A549 (cell line): ENCODE measurements at regions not wholly inside any gene's neighbourhood (a gene's known extent, or its start where the extent isn't known, plus 50 kb on each side); places are given as distances from the start of the nearest gene placed in this dataset.

Experiments used
- ATAC-seq, 2 experiments: fragments of 200-7000 bp in 1 of 2; fragments of >200 bp in 1 of 2; cut with Nextera tagmentation in 1 of 2; cut with Tn5 transposase in 1 of 2; 3 replicates each; pipeline versions ENCODE4 v1.8.0 to v1.9.1; 2018 to 2020; ENCODE audit warnings: mild to moderate bottlenecking in 1 of 2, moderate library complexity in 1 of 2
- CTCF ChIA-PET: fragments of 300-600 bp; sonication (Branson Sonifier 250); formaldehyde crosslinking; extraction: SDS; loops from one replicate; lab custom pipeline; 2021; ENCODE audit warnings: antibody characterized with exemption, inconsistent platforms; lab: Yijun Ruan, JAX
- POLR2A ChIA-PET: fragments of 350-600 bp; formaldehyde crosslinking; extraction: SDS; loops from one replicate; lab custom pipeline; 2021; ENCODE audit warnings: antibody characterized with exemption, inconsistent platforms; lab: Yijun Ruan, JAX
- DNase-seq, 2 experiments: peaks; one replicate each; pipeline versions ENCODE4 v3.0.0 to v3.0.0-alpha.2; 2011 to 2016; ENCODE audit warnings: low read depth in 1 of 2, low spot score in 1 of 2
- FAIRE-seq: peaks from 2 replicates; lab custom pipeline; 2011; peaks lifted over from hg19 to GRCh38; lab: Jason Lieb, UNC
- H3K27ac ChIP-seq, 2 experiments: fragments of >200 bp; sonication (Bioruptor Twin); formaldehyde crosslinking; 3 replicates each; pipeline ENCODE4 v1.5.1; 2016 to 2017
- H3K4me1 ChIP-seq: fragments of >200 bp; sonication (Bioruptor Twin); formaldehyde crosslinking; 3 replicates; pipeline ENCODE4 v1.6.1; 2016
- H3K4me2 ChIP-seq: fragments of >200 bp; sonication (Bioruptor Twin); formaldehyde crosslinking; 3 replicates; pipeline ENCODE4 v1.6.1; 2016
- H3K4me3 ChIP-seq: fragments of >200 bp; sonication (Bioruptor Twin); formaldehyde crosslinking; 3 replicates; pipeline ENCODE4 v1.5.1; 2016
- H3K9me3 ChIP-seq: fragments of >200 bp; sonication (Bioruptor Twin); formaldehyde crosslinking; 3 replicates; pipeline ENCODE4 v1.6.1; 2016
- CBX2 ChIP-seq: fragments of 200-600 bp; sonication (generic); IDR thresholded peaks from 2 replicates; pipeline ENCODE4 v1.6.1; 2016; ENCODE audit warnings: low read depth, mild to moderate bottlenecking, borderline replicate concordance
- CHD2 ChIP-seq: fragments of 150-350 bp; IDR thresholded peaks from 2 replicates; pipeline ENCODE4 v1.6.1; 2014; ENCODE audit warnings: low read length; ENCODE audit not compliant: partially characterized antibody
- EHMT2 ChIP-seq: fragments of 200-600 bp; sonication (generic); IDR thresholded peaks from 2 replicates; pipeline ENCODE4 v1.6.1; 2016; ENCODE audit warnings: antibody characterized with exemption, low read depth, mild to moderate bottlenecking, moderate library complexity
- ELK1 ChIP-seq: fragments of 150-350 bp; IDR thresholded peaks from 2 replicates; pipeline ENCODE4 v1.6.1; 2014; ENCODE audit warnings: low read depth, mild to moderate bottlenecking, low read length
- EP300 ChIP-seq, 2 experiments: fragments of >200 bp; sonication (Bioruptor Twin); formaldehyde crosslinking; IDR thresholded peaks; 2 replicates in 1 of 2; 3 replicates in 1 of 2; pipeline ENCODE4 v1.6.1; 2016 to 2017
- FOSL2 ChIP-seq, 2 experiments: fragments of 450-650 bp in 1 of 2; fragments of >200 bp in 1 of 2; sonication (Bioruptor Twin) in 1 of 2; formaldehyde crosslinking; IDR thresholded peaks; 2 replicates each; pipeline versions ENCODE4 v1.5.0 to v1.6.1; 2016 to 2020; ENCODE audit warnings: mild to moderate bottlenecking in 1 of 2, moderate library complexity in 1 of 2
- GATA3 ChIP-seq: IDR thresholded peaks from 2 replicates; pipeline ENCODE4 v1.6.1; 2012; ENCODE audit warnings: borderline replicate concordance
- HDAC2 ChIP-seq: fragments of 200-600 bp; sonication (generic); IDR thresholded peaks from 2 replicates; pipeline ENCODE4 v1.6.1; 2016
- HEYL ChIP-seq: fragments of 250-450 bp; sonication (Bioruptor Pico); IDR thresholded peaks from 2 replicates; pipeline ENCODE4 v1.8.0; 2021; ENCODE audit warnings: mild to moderate bottlenecking, moderate library complexity
- HOXB13 ChIP-seq: fragments of 250-450 bp; sonication (Bioruptor Pico); IDR thresholded peaks from 2 replicates; pipeline ENCODE4 v1.5.0; 2020; ENCODE audit warnings: low read depth, mild to moderate bottlenecking, moderate library complexity
- HOXB5 ChIP-seq: fragments of 250-450 bp; sonication (Bioruptor Pico); IDR thresholded peaks from 2 replicates; pipeline ENCODE4 v1.5.0; 2020; ENCODE audit warnings: mild to moderate bottlenecking, moderate library complexity
- JUNB ChIP-seq: fragments of >200 bp; sonication (Bioruptor Twin); formaldehyde crosslinking; IDR thresholded peaks from 2 replicates; pipeline ENCODE4 v1.6.1; 2016
- KDM1A ChIP-seq: fragments of 200-600 bp; sonication (generic); IDR thresholded peaks from 2 replicates; pipeline ENCODE4 v1.6.1; 2016; ENCODE audit warnings: low read depth, mild to moderate bottlenecking
- MYC ChIP-seq: IDR thresholded peaks from 2 replicates; pipeline ENCODE4 v1.6.1; 2012; ENCODE audit warnings: mild to moderate bottlenecking, inconsistent platforms, low read length, improper control_type of control experiment, borderline replicate concordance
- PHF8 ChIP-seq: fragments of 200-600 bp; sonication (generic); IDR thresholded peaks from 2 replicates; pipeline ENCODE4 v1.6.1; 2016; ENCODE audit warnings: low read depth, mild to moderate bottlenecking, antibody characterized with exemption, moderate library complexity, borderline replicate concordance
- TFCP2L1 ChIP-seq: fragments of 250-450 bp; sonication (Bioruptor Pico); IDR thresholded peaks from 2 replicates; pipeline ENCODE4 v1.5.0; 2021; ENCODE audit warnings: mild to moderate bottlenecking
- USF2 ChIP-seq: fragments of 450-650 bp; IDR thresholded peaks from 2 replicates; pipeline ENCODE4 v1.6.1; 2014; ENCODE audit warnings: antibody characterized with exemption
- WGBS: methylation state at CpG from one replicate; pipeline ENCODE4 v1.1.6; 2017; ENCODE audit errors: missing lambda C conversion rate; 5-methylcytosine and 5-hydroxymethylcytosine counted together

- 86% methylated on average over 6 of the region's 6 CpGs for WGBS
Measured at GRCh38 chr20:48181261-48181935, 396.1 kb upstream of the SULF2 start.

GRCh38 chr20:48180618-48181017 is 395.3 kb upstream of the SULF2 start:
- H3K4me2 ChIP-seq: peak overlapping the region; percentile 72
- 0 out of 3 replicates have a peak, but pooled peaks cover 4% of the 10 kb centered on the region for H3K9me3 ChIP-seq
- CTCF ChIA-PET: interaction anchor here (0.6 to 2.9 kb wide), 2 partner anchors 394 to 440 kb away, joined by 3 to 13 read pairs; no protein-coding TSS in a partner anchor
- H3K27ac ChIP-seq: peak overlapping the region; percentile 37 to 66; a peak in 5 of 6 replicates
- no peak for FAIRE-seq
- WGBS: 31% methylated on average over 3 of the region's 3 CpGs
- peak overlapping the region; percentile 18; the same call in 1 of the 3 replicates for H3K4me3 ChIP-seq
- peak in 1 of 2 experiments; percentile 23 for DNase-seq
- POLR2A ChIA-PET: no interaction called here
- ATAC-seq: peak in 1 of 2 experiments; percentile 33; a peak in 1 of 6 replicates
- TF ChIP-seq TFCP2L1: no peak
- TF ChIP-seq GATA3: no peak
- TF ChIP-seq PHF8: no peak
- TF ChIP-seq HOXB13 (CRISPR knock-in tag): no peak
- no peak for TF ChIP-seq HEYL (CRISPR knock-in tag)
- TF ChIP-seq ELK1: no peak
- TF ChIP-seq MYC: no peak
- no peak for TF ChIP-seq CBX2
- TF ChIP-seq EP300 (IDR thresholded peaks at IDR 0.05): no peak
- TF ChIP-seq EHMT2: no peak
- peaks cover 18% of the 10 kb centered on the region for H3K4me1 ChIP-seq

More at GRCh38 chr20:48181261-48181935, 396.1 kb upstream of the SULF2 start:
- peaks cover 18% of the 10 kb centered on the region for H3K4me1 ChIP-seq
- H3K4me2 ChIP-seq: peak overlapping the region; percentile 72; the same call in 1 of the 3 replicates
- no peak for DNase-seq
- ChIA-PET POLR2A (no interaction called here), CTCF (interaction anchor here (2.9 kb wide), 1 partner anchor 395 kb away, joined by 13 read pairs; no protein-coding TSS in a partner anchor)
- no peak overlapping the region for H3K4me3 ChIP-seq
- peak overlapping the region in 1 of 2 experiments; percentile 66; a peak in 3 of 6 replicates for H3K27ac ChIP-seq
- no peak for ATAC-seq
- 0 out of 3 replicates have a peak, but pooled peaks cover 4% of the 10 kb centered on the region for H3K9me3 ChIP-seq
- no peak for FAIRE-seq
- TF ChIP-seq HOXB5 (CRISPR knock-in tag): no peak
- peak; percentile 40; the same call in 1 of the 2 replicates for TF ChIP-seq USF2
- TF ChIP-seq CHD2: no peak
- no peak for TF ChIP-seq HDAC2

- H3K4me1 ChIP-seq: peaks cover 18% of the 10 kb centered on the region
- CTCF ChIA-PET: interaction anchor here (0.6 to 2.9 kb wide), 2 partner anchors 393 to 440 kb away, joined by 3 to 13 read pairs; no protein-coding TSS in a partner anchor
- no peak overlapping the region; the same call in 2 of the 3 replicates for H3K4me3 ChIP-seq
- peak overlapping the region; percentile 72 for H3K4me2 ChIP-seq
- H3K9me3 ChIP-seq: 0 out of 3 replicates have a peak, but pooled peaks cover 4% of the 10 kb centered on the region
- WGBS: 2% methylated on average over 3 of the region's 3 CpGs
- POLR2A ChIA-PET: no interaction called here
- TF ChIP-seq HOXB5 (CRISPR knock-in tag): peak; percentile 66; the same call in 1 of the 2 replicates
- peak; percentile 63 for TF ChIP-seq JUNB
- TF ChIP-seq KDM1A: no peak
- peak; percentile 53 for TF ChIP-seq FOSL2 (IDR thresholded peaks at IDR 0.05)
- TF ChIP-seq FOSL2 (CRISPR knock-in tag; IDR thresholded peaks at IDR 0.05): peak; percentile 51
- no peak for FAIRE-seq
- peak; percentile 47 to 67; a peak in 5 of 6 replicates for ATAC-seq
- DNase-seq: peak; percentile 64 to 76
- H3K27ac ChIP-seq: peak overlapping the region; percentile 37 to 68; a peak in 5 of 6 replicates
Measured at GRCh38 chr20:48180024-48180423, 394.7 kb upstream of the SULF2 start.
